Liver (tissue), 8 donors: ENCODE measurements at regions not wholly inside any gene's neighbourhood (a gene's known extent, or its start where the extent isn't known, plus 50 kb on each side); places are given as distances from the start of the nearest gene placed in this dataset.

Experiments
- DNase-seq: peaks from one replicate; pipeline ENCODE4 v3.0.0-alpha.2; 2017; ENCODE audit warnings: low spot score
- H3K27ac ChIP-seq, 2 donors: one replicate each; pipeline ENCODE4 v1.7.0; 2013; ENCODE audit warnings: inconsistent platforms in 2 of 2, low read length in 2 of 2, control low read depth in 1 of 2, low read depth in 1 of 2, mild to moderate bottlenecking in 1 of 2
- H3K27me3 ChIP-seq, 4 donors: one replicate each; pipeline versions ENCODE4 v1.6.1 to v1.7.0; 2013; ENCODE audit warnings: low read length in 3 of 4, inconsistent platforms in 1 of 4, mild to moderate bottlenecking in 1 of 4, moderate library complexity in 1 of 4; ENCODE audit not compliant: control insufficient read depth in 4 of 4, insufficient read depth in 4 of 4
- H3K36me3 ChIP-seq, 4 donors: one replicate each; pipeline versions ENCODE4 v1.6.1 to v1.7.0; 2013; ENCODE audit warnings: low read length in 3 of 4, mild to moderate bottlenecking in 3 of 4, low read depth in 1 of 4, moderate library complexity in 1 of 4; ENCODE audit not compliant: control insufficient read depth in 4 of 4, insufficient read depth in 3 of 4
- H3K4me1 ChIP-seq, 4 donors: one replicate each; pipeline versions ENCODE4 v1.6.1 to v1.7.0; 2013; ENCODE audit warnings: low read length in 3 of 4, mild to moderate bottlenecking in 3 of 4, moderate library complexity in 1 of 4; ENCODE audit not compliant: control insufficient read depth in 4 of 4, insufficient read depth in 4 of 4
- H3K4me3 ChIP-seq, 3 donors: one replicate each; pipeline versions ENCODE4 v1.6.1 to v1.7.0; 2013; ENCODE audit warnings: low read length in 3 of 3, control low read depth in 1 of 3, low read depth in 1 of 3, mild to moderate bottlenecking in 1 of 3
- H3K9ac ChIP-seq, 2 donors: one replicate each; pipeline ENCODE4 v1.7.0; 2013; ENCODE audit warnings: low read length in 2 of 2, mild to moderate bottlenecking in 2 of 2, moderate library complexity in 2 of 2, control low read depth in 1 of 2, low read depth in 1 of 2
- H3K9me3 ChIP-seq, 4 donors: one replicate each; pipeline versions ENCODE4 v1.6.1 to v1.7.0; 2013; ENCODE audit warnings: low read length in 3 of 4; ENCODE audit not compliant: control insufficient read depth in 4 of 4
- ATF3 ChIP-seq: IDR thresholded peaks from 2 replicates; pipeline ENCODE4 v1.6.1; 2016; ENCODE audit warnings: antibody characterized with exemption
- CTCF ChIP-seq: fragments of 150-350 bp; IDR thresholded peaks from 2 replicates; pipeline ENCODE4 v1.5.1; 2017; ENCODE audit warnings: improper control_type of control experiment, low read depth, low read length; ENCODE audit not compliant: missing input control
- EGR1 ChIP-seq, 2 donors: IDR thresholded peaks; 2 replicates each; pipeline ENCODE4 v1.6.1; 2016 to 2018; ENCODE audit warnings: antibody characterized with exemption in 2 of 2, low read depth in 2 of 2
- FOXA1 ChIP-seq: IDR thresholded peaks from 2 replicates; pipeline ENCODE4 v1.6.1; 2016; ENCODE audit warnings: antibody characterized with exemption
- GABPA ChIP-seq, 2 donors: IDR thresholded peaks in 1 of 2; conservative IDR thresholded peaks in 1 of 2; 2 replicates each; pipeline ENCODE4 v1.6.1; 2016; ENCODE audit warnings: antibody characterized with exemption in 2 of 2, mild to moderate bottlenecking in 1 of 2, moderate library complexity in 1 of 2
- HNF4A ChIP-seq, 2 donors: conservative IDR thresholded peaks; 2 replicates each; pipeline ENCODE4 v1.6.1; 2016; ENCODE audit warnings: antibody characterized with exemption in 2 of 2, mild to moderate bottlenecking in 2 of 2
- JUND ChIP-seq, 2 donors: IDR thresholded peaks; 2 replicates each; pipeline ENCODE4 v1.6.1; 2016; ENCODE audit warnings: antibody characterized with exemption in 2 of 2
- NR2F2 ChIP-seq: IDR thresholded peaks from 2 replicates; pipeline ENCODE4 v1.6.1; 2016; ENCODE audit warnings: antibody characterized with exemption
- RAD21 ChIP-seq, 2 donors: IDR thresholded peaks; 2 replicates each; pipeline ENCODE4 v1.6.1; 2016; ENCODE audit warnings: antibody characterized with exemption in 2 of 2, mild to moderate bottlenecking in 2 of 2
- REST ChIP-seq: IDR thresholded peaks from 2 replicates; pipeline ENCODE4 v1.6.1; 2016; ENCODE audit warnings: antibody characterized with exemption, mild to moderate bottlenecking
- RXRA ChIP-seq, 2 donors: IDR thresholded peaks; 2 replicates each; pipeline ENCODE4 v1.6.1; 2017 to 2018; ENCODE audit warnings: antibody characterized with exemption in 2 of 2, mild to moderate bottlenecking in 1 of 2
- SP1 ChIP-seq: IDR thresholded peaks from 2 replicates; pipeline ENCODE4 v1.6.1; 2018; ENCODE audit warnings: antibody characterized with exemption, mild to moderate bottlenecking
- TAF1 ChIP-seq: conservative IDR thresholded peaks from 2 replicates; pipeline ENCODE4 v1.6.1; 2016; ENCODE audit warnings: antibody characterized with exemption, mild to moderate bottlenecking
- YY1 ChIP-seq: IDR thresholded peaks from 2 replicates; pipeline ENCODE4 v1.6.1; 2016; ENCODE audit warnings: antibody characterized with exemption, mild to moderate bottlenecking
- ZBTB33 ChIP-seq: IDR thresholded peaks from 2 replicates; pipeline ENCODE4 v1.6.1; 2016; ENCODE audit warnings: antibody characterized with exemption
- WGBS: extraction: QIAGEN DNeasy Blood & Tissue Kit; methylation state at CpG from one replicate; pipeline ENCODE4 v1.1.7; 2013; 5-methylcytosine and 5-hydroxymethylcytosine counted together
- donor health status: healthy.
- donor health status: healthy.
- donor health status: healthy.
- donor health status: healthy.
- donor health status: healthy.

- no peak for DNase-seq
These were observed 92.5 kb downstream of the PCDH1 start for GRCh38 chr5:141785711-141786110.

GRCh38 chr5:141785135-141785534, 93.1 kb downstream of the PCDH1 start:
- WGBS = 80% methylated on average over 4 of the region's 4 CpGs

More at GRCh38 chr5:141785711-141786110, 92.5 kb downstream of the PCDH1 start:
- Histone ChIP-seq H3K27ac (no peak overlapping the region), H3K27me3 (no peaks in the 10 kb centered on the region), H3K4me3 (no peak overlapping the region), H3K4me1 (no peaks in the 10 kb centered on the region), H3K9me3 (no peaks in the 10 kb centered on the region), H3K9ac (no peak overlapping the region), H3K36me3 (no peaks in the 10 kb centered on the region)
- 76% methylated on average over 5 of the region's 5 CpGs for WGBS
- TF ChIP-seq SP1 (no peak), RAD21 (IDR thresholded peaks at IDR 0.05) (no peak), YY1 (no peak), RXRA (IDR thresholded peaks at IDR 0.05) (no peak), ZBTB33 (no peak), HNF4A (conservative IDR thresholded peaks at IDR 0.05) (no peak), EGR1 (IDR thresholded peaks at IDR 0.05; ENCODE audit: low read depth in 2 of 2) (no peak), GABPA (IDR thresholded peaks at IDR 0.05 in 1 of 2, conservative IDR thresholded peaks at IDR 0.05 in 1 of 2) (no peak)

More at GRCh38 chr5:141785135-141785534, 93.1 kb downstream of the PCDH1 start:
- no peak for TF ChIP-seq NR2F2
- no peak for TF ChIP-seq HNF4A (conservative IDR thresholded peaks at IDR 0.05)
- TF ChIP-seq EGR1 (IDR thresholded peaks at IDR 0.05; ENCODE audit: low read depth in 2 of 2) = no peak
- no peak for TF ChIP-seq FOXA1
- no peak for TF ChIP-seq CTCF
- no peak for TF ChIP-seq JUND (IDR thresholded peaks at IDR 0.05)
- no peak for TF ChIP-seq RAD21 (IDR thresholded peaks at IDR 0.05)
- no peak for TF ChIP-seq TAF1
- TF ChIP-seq SP1 = no peak
- no peak for TF ChIP-seq GABPA (IDR thresholded peaks at IDR 0.05 in 1 of 2, conservative IDR thresholded peaks at IDR 0.05 in 1 of 2)
- no peak for TF ChIP-seq ATF3
- no peak for TF ChIP-seq YY1
- TF ChIP-seq REST = no peak
- no peak for TF ChIP-seq ZBTB33
- no peak overlapping the region for H3K4me3 ChIP-seq
- H3K27ac ChIP-seq = no peak overlapping the region
- no peaks in the 10 kb centered on the region for H3K9me3 ChIP-seq
- H3K36me3 ChIP-seq = no peaks in the 10 kb centered on the region
- no peaks in the 10 kb centered on the region for H3K4me1 ChIP-seq
- H3K27me3 ChIP-seq = no peaks in the 10 kb centered on the region
- no peak overlapping the region for H3K9ac ChIP-seq
- no peak for DNase-seq
